PC-3 (cell line): ENCODE measurements at regions not wholly inside any gene's neighbourhood (a gene's known extent, or its start where the extent isn't known, plus 50 kb on each side); places are given as distances from the start of the nearest gene placed in this dataset.

ENCODE experiments used
- ATAC-seq: fragments of 200-7000 bp; cut with Tn5 transposase; 2 replicates; pipeline ENCODE4 v1.9.1; 2020; ENCODE audit warnings: mild to moderate bottlenecking, moderate library complexity
- BruUV-seq: library from RNA; stranded (reverse); fragments of 400-500 nt; replicated peaks from 2 replicates; lab custom pipeline; 2021; lab: Mats Ljungman, UMichigan
- CTCF ChIA-PET: fragments of 300-600 bp; sonication (Branson Sonifier 250); formaldehyde crosslinking; loops from one replicate; lab custom pipeline; 2022; ENCODE audit warnings: antibody characterized with exemption; lab: Charles Lee
- POLR2A ChIA-PET: fragments of 300-600 bp; sonication (Branson Sonifier 250); formaldehyde crosslinking; loops from one replicate; lab custom pipeline; 2022; ENCODE audit warnings: antibody characterized with exemption; ENCODE audit not compliant: unreplicated experiment; lab: Charles Lee
- DNase-seq: peaks from one replicate; pipeline ENCODE4 v3.0.0-alpha.2; 2015
- H2AFZ ChIP-seq: fragments of 300-600 bp; sonication (generic); 2 replicates; pipeline ENCODE4 v1.6.0; 2016; ENCODE audit warnings: antibody characterized with exemption, low read length
- H3F3A ChIP-seq: fragments of 300-600 bp; sonication (generic); one replicate; pipeline ENCODE4 v1.6.0; 2017; ENCODE audit warnings: antibody characterized with exemption, low read length, control low read depth, mild to moderate bottlenecking; ENCODE audit not compliant: unreplicated experiment
- H3K27ac ChIP-seq: fragments of 300-600 bp; sonication (generic); 2 replicates; pipeline ENCODE4 v1.5.1; 2016; ENCODE audit warnings: mild to moderate bottlenecking, low read length
- H3K27me3 ChIP-seq: fragments of 300-600 bp; sonication (generic); 2 replicates; pipeline ENCODE4 v1.6.1; 2016; ENCODE audit warnings: low read length, mixed read lengths
- H3K36me3 ChIP-seq: fragments of 300-600 bp; sonication (generic); 2 replicates; pipeline ENCODE4 v1.6.1; 2016; ENCODE audit warnings: low read depth, mixed run types, low read length, mixed read lengths
- H3K4me1 ChIP-seq: fragments of 300-600 bp; sonication (generic); 2 replicates; pipeline ENCODE4 v1.5.1; 2016; ENCODE audit warnings: low read length; ENCODE audit not compliant: insufficient read depth
- H3K4me2 ChIP-seq: fragments of 300-600 bp; sonication (generic); 2 replicates; pipeline ENCODE4 v1.6.0; 2016; ENCODE audit warnings: low read length
- H3K4me3 ChIP-seq: fragments of 300-600 bp; sonication (generic); 2 replicates; pipeline ENCODE4 v1.5.1; 2016; ENCODE audit warnings: mild to moderate bottlenecking, low read length, mixed read lengths
- H3K79me2 ChIP-seq: fragments of 300-600 bp; sonication (generic); 2 replicates; pipeline ENCODE4 v1.6.1; 2017; ENCODE audit warnings: low read length, mixed read lengths
- H3K9ac ChIP-seq: fragments of 300-600 bp; sonication (generic); 2 replicates; pipeline ENCODE4 v1.6.0; 2016; ENCODE audit warnings: mild to moderate bottlenecking, low read length
- H3K9me2 ChIP-seq: fragments of 300-600 bp; sonication (generic); replicated peaks from 2 replicates; pipeline ENCODE4 v1.6.1; 2016; ENCODE audit warnings: mixed run types, low read length, mixed read lengths
- H3K9me3 ChIP-seq: fragments of 300-600 bp; sonication (generic); 2 replicates; pipeline ENCODE4 v1.6.1; 2016; ENCODE audit warnings: low read length, mixed read lengths
- H4K20me1 ChIP-seq: fragments of 300-600 bp; sonication (generic); 2 replicates; pipeline ENCODE4 v1.6.1; 2016; ENCODE audit warnings: low read length, mixed read lengths
- CTCF ChIP-seq: fragments of 300-600 bp; sonication (generic); conservative IDR thresholded peaks from 2 replicates; pipeline ENCODE4 v1.5.1; 2017; ENCODE audit warnings: antibody characterized with exemption, low read depth, mild to moderate bottlenecking, low read length
- EZH2 ChIP-seq: fragments of 300-600 bp; sonication (generic); IDR thresholded peaks from one replicate; pipeline ENCODE4 v1.6.1; 2017; ENCODE audit warnings: antibody characterized with exemption, mild to moderate bottlenecking, low read length; ENCODE audit not compliant: unreplicated experiment
- EZH2phosphoT487 ChIP-seq: fragments of 300-600 bp; sonication (generic); IDR thresholded peaks from 2 replicates; pipeline ENCODE4 v1.6.1; 2018; ENCODE audit warnings: mild to moderate bottlenecking, antibody characterized with exemption, low read length, borderline replicate concordance
- intact Hi-C: fragments of 100-400 bp; cut with micrococcal nuclease; formaldehyde crosslinking; loops from 2 replicates; pipeline ENCODE4 v1.9.0; 2023

- Histone ChIP-seq H3K9ac (no peak overlapping the region), H3K4me3 (no peak overlapping the region), H3K27ac (no peak overlapping the region), H3K36me3 (no peaks in the 10 kb centered on the region), H3K4me1 (peaks cover 4% of the 10 kb centered on the region; the same call in 1 of the 2 replicates), H3F3A (no peaks in the 10 kb centered on the region), H4K20me1 (no peaks in the 10 kb centered on the region), H3K27me3 (no peaks in the 10 kb centered on the region), H3K9me2 (no peaks in the 10 kb centered on the region), H2AFZ (no peak overlapping the region), H3K79me2 (no peaks in the 10 kb centered on the region), H3K4me2 (no peak overlapping the region), H3K9me3 (no peaks in the 10 kb centered on the region)
- ATAC-seq = no peak
- TF ChIP-seq CTCF = no peak
- no peak for TF ChIP-seq EZH2phosphoT487
- TF ChIP-seq EZH2 = no peak
- CTCF ChIA-PET = interaction anchor here (0.8 kb wide), 1 partner anchor 72 kb away, joined by 3 read pairs; no protein-coding TSS in a partner anchor
- intact Hi-C loops = no loop called here
- POLR2A ChIA-PET = no interaction called here
- no TSS peak for BruUV-seq
- DNase-seq = no peak
Measured at GRCh38 chr1:10869933-10870332, 73.5 kb upstream of the CASZ1 start.

GRCh38 chr1:10870493-10871096 is 74.1 kb upstream of the CASZ1 start:
- CTCF ChIA-PET = no interaction called here
- H3K4me3 ChIP-seq = no peak overlapping the region
- H3K9ac ChIP-seq = no peak overlapping the region
- no peak overlapping the region for H3K27ac ChIP-seq
- no peaks in the 10 kb centered on the region for H3F3A ChIP-seq
- TF ChIP-seq EZH2 (no peak), CTCF (no peak), EZH2phosphoT487 (no peak)
- BruUV-seq = no TSS peak
- no peaks in the 10 kb centered on the region for H4K20me1 ChIP-seq
- intact Hi-C loops = no loop called here
- H3K79me2 ChIP-seq = no peaks in the 10 kb centered on the region
- ATAC-seq (no peak), DNase-seq (no peak)
- H3K4me2 ChIP-seq = no peak overlapping the region
- H3K9me3 ChIP-seq = no peaks in the 10 kb centered on the region
- no peak overlapping the region for H2AFZ ChIP-seq
- POLR2A ChIA-PET = no interaction called here
- peaks cover 4% of the 10 kb centered on the region; the same call in 1 of the 2 replicates for H3K4me1 ChIP-seq
- no peaks in the 10 kb centered on the region for H3K27me3 ChIP-seq
- no peaks in the 10 kb centered on the region for H3K9me2 ChIP-seq
- no peaks in the 10 kb centered on the region for H3K36me3 ChIP-seq

- CTCF ChIA-PET = no interaction called here
- Histone ChIP-seq H4K20me1 (no peaks in the 10 kb centered on the region), H3K4me1 (no peaks in the 10 kb centered on the region), H3K36me3 (no peaks in the 10 kb centered on the region), H3K27me3 (no peaks in the 10 kb centered on the region), H3K27ac (no peak overlapping the region), H3K9me3 (no peaks in the 10 kb centered on the region), H3K9me2 (no peaks in the 10 kb centered on the region), H3K9ac (no peak overlapping the region), H3K4me3 (no peak overlapping the region), H3K4me2 (no peak overlapping the region), H2AFZ (no peak overlapping the region), H3K79me2 (no peaks in the 10 kb centered on the region), H3F3A (no peaks in the 10 kb centered on the region)
- DNase-seq (no peak), ATAC-seq (no peak)
- no TSS peak for BruUV-seq
- no peak for TF ChIP-seq CTCF
- no peak for TF ChIP-seq EZH2phosphoT487
- TF ChIP-seq EZH2 = no peak
- intact Hi-C loops = no loop called here
- POLR2A ChIA-PET = no interaction called here
Measured at GRCh38 chr1:10873189-10873588, 76.7 kb upstream of the CASZ1 start.
